ENCODE measurements at regions not wholly inside any gene's neighbourhood (a gene's known extent, or its start where the extent isn't known, plus 50 kb on each side); places are given as distances from the start of the nearest gene placed in this dataset.

- no peak overlapping the region for H2AFZ ChIP-seq (ENCODE audit: low read length)
- no peaks in the 10 kb centered on the region for H3K79me2 ChIP-seq (ENCODE audit: insufficient read depth, low read length)
- H3K27ac ChIP-seq (ENCODE audit: low read depth, low read length) = no peak overlapping the region
- no peak overlapping the region for H3K4me2 ChIP-seq (ENCODE audit: insufficient read depth, low read length)
- TF ChIP-seq CTCF (IDR thresholded peaks at IDR 0.05; ENCODE audit: extremely low read depth, low read depth, low read length) = no peak
- H3K27me3 ChIP-seq (ENCODE audit: insufficient read depth, low read length) = no peaks in the 10 kb centered on the region
- H3K36me3 ChIP-seq (ENCODE audit: insufficient read depth, low read length) = no peaks in the 10 kb centered on the region
- H3K4me1 ChIP-seq (ENCODE audit: insufficient read depth, low read length) = no peaks in the 10 kb centered on the region
- no peaks in the 10 kb centered on the region for H4K20me1 ChIP-seq (ENCODE audit: insufficient read depth, low read length)
- no peak for DNase-seq (ENCODE audit: insufficient read length, low spot score, missing footprints)
- H3K4me3 ChIP-seq (ENCODE audit: insufficient read depth, low read length) = no peak overlapping the region
- peaks cover 5% of the 10 kb centered on the region for H3K9me3 ChIP-seq (ENCODE audit: low read depth, low read length)
Measured at GRCh38 chrX:81729269-81729777, 527.4 kb downstream of the SH3BGRL start.

DNA sequence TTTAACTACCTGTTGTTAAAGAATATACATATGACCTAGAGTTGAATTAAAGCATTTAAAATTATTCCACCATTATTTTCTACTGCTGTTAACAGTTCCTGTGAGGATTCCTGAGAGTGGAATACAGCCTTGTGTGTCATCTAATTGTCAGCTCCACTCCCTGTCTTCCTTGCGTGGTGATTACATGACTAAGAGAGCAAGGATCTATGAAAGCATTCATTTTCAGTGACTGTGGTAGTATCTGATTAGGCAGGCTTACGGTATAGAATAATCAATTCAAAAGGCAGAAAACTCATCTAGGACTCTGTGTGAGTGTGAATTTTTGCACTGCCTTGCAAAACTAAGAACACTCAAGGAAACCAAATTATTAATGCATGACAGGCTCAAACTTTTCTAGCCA is 577.8 kb downstream of the SH3BGRL start:
- Histone ChIP-seq H3K27ac (ENCODE audit: low read depth, low read length) (no peak overlapping the region), H3K4me3 (ENCODE audit: insufficient read depth, low read length) (no peak overlapping the region), H3K36me3 (ENCODE audit: insufficient read depth, low read length) (no peaks in the 10 kb centered on the region), H3K4me2 (ENCODE audit: insufficient read depth, low read length) (no peak overlapping the region), H2AFZ (ENCODE audit: low read length) (no peak overlapping the region), H3K27me3 (ENCODE audit: insufficient read depth, low read length) (no peaks in the 10 kb centered on the region), H3K9me3 (ENCODE audit: low read depth, low read length) (peaks cover 3% of the 10 kb centered on the region), H3K79me2 (ENCODE audit: insufficient read depth, low read length) (no peaks in the 10 kb centered on the region), H4K20me1 (ENCODE audit: insufficient read depth, low read length) (no peaks in the 10 kb centered on the region), H3K4me1 (ENCODE audit: insufficient read depth, low read length) (no peaks in the 10 kb centered on the region)
- no peak for DNase-seq (ENCODE audit: insufficient read length, low spot score, missing footprints)
- TF ChIP-seq CTCF (IDR thresholded peaks at IDR 0.05; ENCODE audit: extremely low read depth, low read depth, low read length) = no peak

GRCh38 chrX:81791086-81791485 is 589.2 kb downstream of the SH3BGRL start:
- H3K27ac ChIP-seq (ENCODE audit: low read depth, low read length) = no peak overlapping the region
- no peaks in the 10 kb centered on the region for H4K20me1 ChIP-seq (ENCODE audit: insufficient read depth, low read length)
- no peaks in the 10 kb centered on the region for H3K36me3 ChIP-seq (ENCODE audit: insufficient read depth, low read length)
- H2AFZ ChIP-seq (ENCODE audit: low read length) = no peak overlapping the region
- no peaks in the 10 kb centered on the region for H3K4me1 ChIP-seq (ENCODE audit: insufficient read depth, low read length)
- no peak overlapping the region for H3K4me3 ChIP-seq (ENCODE audit: insufficient read depth, low read length)
- TF ChIP-seq CTCF (IDR thresholded peaks at IDR 0.05; ENCODE audit: extremely low read depth, low read depth, low read length) = no peak
- H3K79me2 ChIP-seq (ENCODE audit: insufficient read depth, low read length) = no peaks in the 10 kb centered on the region
- no peaks in the 10 kb centered on the region for H3K27me3 ChIP-seq (ENCODE audit: insufficient read depth, low read length)
- no peak overlapping the region for H3K4me2 ChIP-seq (ENCODE audit: insufficient read depth, low read length)
- DNase-seq (ENCODE audit: insufficient read length, low spot score, missing footprints) = no peak
- no peaks in the 10 kb centered on the region for H3K9me3 ChIP-seq (ENCODE audit: low read depth, low read length)

Measured in osteoblast (primary cell).